CD4-positive, alpha-beta T cell treated with Interleukin-21 for 1 hour (primary cell): ENCODE measurements at regions not wholly inside any gene's neighbourhood (a gene's known extent, or its start where the extent isn't known, plus 50 kb on each side); places are given as distances from the start of the nearest gene placed in this dataset.

Experiments
- DNase-seq: peaks from one replicate; pipeline ENCODE4 v3.0.0-alpha.2; 2020

GRCh38 chr3:43206632-43207031 lies 79.7 kb upstream of the SNRK start:
- DNase-seq: no peak

- DNase-seq: no peak
These were observed 80.2 kb upstream of the SNRK start for GRCh38 chr3:43206105-43206504.

GRCh38 chr3:43203022-43203421 lies 83.3 kb upstream of the SNRK start:
- no peak for DNase-seq

- DNase-seq: no peak
These were observed 84.8 kb upstream of the SNRK start for GRCh38 chr3:43201581-43201980.

- DNase-seq: no peak
These were observed 86.6 kb upstream of the SNRK start for GRCh38 chr3:43199645-43200306.

GRCh38 chr3:43198791-43199644 lies 87.3 kb upstream of the SNRK start:
- no peak for DNase-seq

GRCh38 chr3:43198301-43198700 lies 88.0 kb upstream of the SNRK start:
- DNase-seq: no peak

GRCh38 chr3:43197181-43197580 lies 89.2 kb upstream of the SNRK start:
- DNase-seq: no peak

- no peak for DNase-seq
These were observed 89.6 kb upstream of the SNRK start for GRCh38 chr3:43196721-43197120.

- DNase-seq: no peak
These were observed 89.2 kb upstream of the POMGNT2 start for GRCh38 chr3:43195115-43195498.

- peak; percentile 53 for DNase-seq
These were observed 88.7 kb upstream of the POMGNT2 start for GRCh38 chr3:43194490-43195114.

- DNase-seq: no peak
These were observed 88.2 kb upstream of the POMGNT2 start for GRCh38 chr3:43194069-43194468.

GRCh38 chr3:43192028-43192427 lies 86.1 kb upstream of the POMGNT2 start:
- DNase-seq: no peak

GRCh38 chr3:43191116-43191515 lies 85.2 kb upstream of the POMGNT2 start:
- no peak for DNase-seq

- DNase-seq: no peak
These were observed 84.8 kb upstream of the POMGNT2 start for GRCh38 chr3:43190670-43191069.

GRCh38 chr3:43187836-43188479 lies 82.1 kb upstream of the POMGNT2 start:
- DNase-seq: no peak

GRCh38 chr3:43185983-43186314 lies 80.1 kb upstream of the POMGNT2 start:
- DNase-seq: no peak

- DNase-seq: no peak
These were observed 79.5 kb upstream of the POMGNT2 start for GRCh38 chr3:43185274-43185982.

GRCh38 chr3:43183456-43183855 lies 77.6 kb upstream of the POMGNT2 start:
- no peak for DNase-seq

GRCh38 chr3:43181202-43181821 lies 75.4 kb upstream of the POMGNT2 start:
- peak; percentile 55 for DNase-seq

- no peak for DNase-seq
These were observed 74.8 kb upstream of the POMGNT2 start for GRCh38 chr3:43180694-43181093.

- peak; percentile 58 for DNase-seq
These were observed 74.1 kb upstream of the POMGNT2 start for GRCh38 chr3:43180027-43180426.
